Gastrocnemius medialis (tissue), 4 donors: ENCODE measurements at regions not wholly inside any gene's neighbourhood (a gene's known extent, or its start where the extent isn't known, plus 50 kb on each side); places are given as distances from the start of the nearest gene placed in this dataset.

Source experiments
- ATAC-seq, 2 donors: fragments of 150-250 bp; one replicate each; pipeline ENCODE4 v1.9.1; 2016
- DNase-seq, 2 donors: peaks; one replicate each; pipeline ENCODE4 v3.0.0-alpha.2; 2019
- H3K27ac ChIP-seq, 4 donors: fragments of 200-600 bp; sonication (generic); 1 replicate in 1 of 4; 2 replicates in 3 of 4; pipeline ENCODE4 v1.5.1; 2016 to 2018; ENCODE audit warnings: mild to moderate bottlenecking in 2 of 4, moderate library complexity in 1 of 4
- H3K27me3 ChIP-seq, 3 donors: fragments of 200-600 bp; sonication (generic) in 2 of 3; 1 replicate in 1 of 3; 2 replicates in 2 of 3; pipeline versions ENCODE4 v1.5.1 to v1.6.0; 2016 to 2019; ENCODE audit warnings: mild to moderate bottlenecking in 1 of 3, moderate library complexity in 1 of 3
- H3K36me3 ChIP-seq, 2 donors: fragments of 200-600 bp; sonication (generic) in 1 of 2; one replicate each; pipeline ENCODE4 v1.5.1; 2017 to 2018
- H3K4me1 ChIP-seq, 2 donors: fragments of 200-600 bp; sonication (generic) in 1 of 2; one replicate each; pipeline ENCODE4 v1.5.1; 2016 to 2017; ENCODE audit warnings: mild to moderate bottlenecking in 2 of 2
- H3K4me3 ChIP-seq, 4 donors: fragments of 200-600 bp; sonication (generic) in 3 of 4; 1 replicate in 1 of 4; 2 replicates in 3 of 4; pipeline ENCODE4 v1.5.1; 2016 to 2019; ENCODE audit warnings: mild to moderate bottlenecking in 2 of 4
- H3K9me3 ChIP-seq, 3 donors: fragments of 200-600 bp; sonication (generic) in 2 of 3; 1 replicate in 1 of 3; 2 replicates in 2 of 3; pipeline ENCODE4 v1.5.1; 2016 to 2019
- CTCF ChIP-seq, 5 experiments: fragments of 450-650 bp in 3 of 5; fragments of 200-600 bp in 2 of 5; sonication (generic) in 2 of 5; IDR thresholded peaks in 4 of 5; conservative IDR thresholded peaks in 1 of 5; 1 replicate in 4 of 5; 2 replicates in 1 of 5; pipeline ENCODE4 v1.5.1; 2016 to 2019; ENCODE audit warnings: antibody characterized with exemption in 5 of 5, mild to moderate bottlenecking in 3 of 5, moderate library complexity in 3 of 5
- POLR2A ChIP-seq, 2 donors: fragments of 450-650 bp; IDR thresholded peaks; one replicate each; pipeline ENCODE4 v1.6.1; 2017; ENCODE audit warnings: antibody characterized with exemption in 2 of 2, mild to moderate bottlenecking in 2 of 2, moderate library complexity in 2 of 2
- in situ Hi-C, 4 donors: fragments of 200-750 bp; cut with MboI; loops; one replicate each; pipeline versions ENCODE4 v1.15.0 to v1.8.0; 2017; ENCODE audit warnings: low sequenced_read_pairs in 4 of 4
- intact Hi-C: fragments of 100-400 bp; cut with DNase I; formaldehyde crosslinking; loops from one replicate; pipeline ENCODE4 v1.15.1; 2023; ENCODE audit warnings: low total_unique reads

GRCh38 chr4:24650849-24651640, 66.7 kb upstream of the DHX15 start:
- no peaks in the 10 kb centered on the region for H3K9me3 ChIP-seq
- no peaks in the 10 kb centered on the region for H3K36me3 ChIP-seq
- no peak overlapping the region for H3K4me3 ChIP-seq
- ATAC-seq (no peak), DNase-seq (no peak)
- no peaks in the 10 kb centered on the region for H3K4me1 ChIP-seq
- TF ChIP-seq CTCF (IDR thresholded peaks at IDR 0.05 in 4 of 5, conservative IDR thresholded peaks at IDR 0.05 in 1 of 5), result no peak
- TF ChIP-seq POLR2A (IDR thresholded peaks at IDR 0.05), result no peak
- intact Hi-C loops, result no loop called here
- H3K27me3 ChIP-seq, result no peaks in the 10 kb centered on the region
- H3K27ac ChIP-seq, result no peak overlapping the region
- in situ Hi-C loops, result no loop called here

GRCh38 chr4:24655326-24655725, 71.0 kb upstream of the DHX15 start:
- in situ Hi-C loops, result no loop called here
- DNase-seq (no peak), ATAC-seq (no peak)
- H3K27ac ChIP-seq, result no peak overlapping the region
- no peaks in the 10 kb centered on the region for H3K27me3 ChIP-seq
- TF ChIP-seq CTCF (IDR thresholded peaks at IDR 0.05 in 4 of 5, conservative IDR thresholded peaks at IDR 0.05 in 1 of 5), result no peak
- TF ChIP-seq POLR2A (IDR thresholded peaks at IDR 0.05), result no peak
- no peaks in the 10 kb centered on the region for H3K4me1 ChIP-seq
- intact Hi-C loops, result no loop called here
- H3K9me3 ChIP-seq, result no peaks in the 10 kb centered on the region
- no peak overlapping the region for H3K4me3 ChIP-seq
- H3K36me3 ChIP-seq, result no peaks in the 10 kb centered on the region

- Histone ChIP-seq H3K4me3 (no peak overlapping the region), H3K36me3 (no peaks in the 10 kb centered on the region), H3K9me3 (no peaks in the 10 kb centered on the region), H3K4me1 (no peaks in the 10 kb centered on the region), H3K27me3 (no peaks in the 10 kb centered on the region), H3K27ac (no peak overlapping the region)
- ATAC-seq (no peak), DNase-seq (no peak)
- in situ Hi-C loops, result no loop called here
- TF ChIP-seq CTCF (IDR thresholded peaks at IDR 0.05 in 4 of 5, conservative IDR thresholded peaks at IDR 0.05 in 1 of 5) (no peak), POLR2A (IDR thresholded peaks at IDR 0.05) (no peak)
- intact Hi-C loops, result no loop called here
Observed at GRCh38 chr4:24655971-24656370, 71.6 kb upstream of the DHX15 start.

- Histone ChIP-seq H3K27me3 (no peaks in the 10 kb centered on the region), H3K9me3 (no peaks in the 10 kb centered on the region), H3K27ac (no peak overlapping the region), H3K36me3 (no peaks in the 10 kb centered on the region), H3K4me1 (no peaks in the 10 kb centered on the region), H3K4me3 (no peak overlapping the region)
- in situ Hi-C loops (no loop called here), intact Hi-C loops (no loop called here)
- no peak for TF ChIP-seq CTCF (IDR thresholded peaks at IDR 0.05 in 4 of 5, conservative IDR thresholded peaks at IDR 0.05 in 1 of 5)
- TF ChIP-seq POLR2A (IDR thresholded peaks at IDR 0.05), result no peak
- DNase-seq (no peak), ATAC-seq (no peak)
Observed at GRCh38 chr4:24656906-24657305, 72.6 kb upstream of the DHX15 start.
